HUES64 (cell line): ENCODE measurements at regions not wholly inside any gene's neighbourhood (a gene's known extent, or its start where the extent isn't known, plus 50 kb on each side); places are given as distances from the start of the nearest gene placed in this dataset.

Experiments used
- H3K27ac ChIP-seq: 2 replicates; pipeline ENCODE4 v1.7.0; 2013; ENCODE audit warnings: low read depth, low read length, inconsistent platforms
- H3K27me3 ChIP-seq: 2 replicates; pipeline ENCODE4 v1.6.1; 2013; ENCODE audit warnings: mild to moderate bottlenecking, low read length; ENCODE audit not compliant: insufficient read depth
- H3K36me3 ChIP-seq: 2 replicates; pipeline ENCODE4 v1.6.1; 2013; ENCODE audit warnings: mild to moderate bottlenecking, low read length; ENCODE audit not compliant: insufficient read depth
- H3K4me1 ChIP-seq: 2 replicates; pipeline ENCODE4 v1.6.1; 2013; ENCODE audit warnings: mild to moderate bottlenecking, low read length, moderate library complexity; ENCODE audit not compliant: insufficient read depth
- H3K4me3 ChIP-seq: 2 replicates; pipeline ENCODE4 v1.5.1; 2013; ENCODE audit warnings: mild to moderate bottlenecking, low read length, moderate library complexity
- H3K9ac ChIP-seq: 2 replicates; pipeline ENCODE4 v1.6.1; 2013; ENCODE audit warnings: mild to moderate bottlenecking, low read depth, low read length
- H3K9me3 ChIP-seq: 2 replicates; pipeline ENCODE4 v1.6.1; 2013; ENCODE audit warnings: low read depth, low read length; ENCODE audit not compliant: insufficient read depth
- WGBS: fragments of 150-250, 120-280 bp; methylation state at CpG from one replicate; pipeline ENCODE4 v1.1.7; 2013; ENCODE audit warnings: missing lambda C conversion rate; 5-methylcytosine and 5-hydroxymethylcytosine counted together

DNA sequence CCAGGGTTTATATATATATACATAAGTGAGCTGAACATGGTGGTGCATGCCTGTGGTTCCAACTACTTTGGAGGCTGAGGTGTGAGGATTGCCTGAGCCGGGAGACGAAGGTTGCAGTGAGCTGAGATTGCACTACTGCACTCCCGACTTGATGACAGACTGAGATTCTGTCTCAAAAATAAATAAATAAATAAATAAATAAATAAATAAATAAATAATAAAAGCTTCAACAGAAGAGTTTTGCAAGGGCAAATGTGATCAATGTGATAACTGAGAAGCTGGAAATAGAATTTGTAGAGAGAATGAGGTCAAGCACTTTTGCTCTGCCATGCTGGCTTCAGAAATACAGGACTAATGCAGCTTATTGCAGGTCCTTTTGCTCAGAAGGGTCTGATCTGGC is 855.8 kb upstream of the PRMT6 start:
- Histone ChIP-seq H3K4me1 (peaks cover 8% of the 10 kb centered on the region), H3K4me3 (no peak overlapping the region), H3K27me3 (no peaks in the 10 kb centered on the region), H3K36me3 (no peaks in the 10 kb centered on the region), H3K9ac (no peak overlapping the region), H3K9me3 (no peaks in the 10 kb centered on the region), H3K27ac (no peak overlapping the region)
- WGBS, result 100% methylated on average over 2 of the region's 3 CpGs

DNA sequence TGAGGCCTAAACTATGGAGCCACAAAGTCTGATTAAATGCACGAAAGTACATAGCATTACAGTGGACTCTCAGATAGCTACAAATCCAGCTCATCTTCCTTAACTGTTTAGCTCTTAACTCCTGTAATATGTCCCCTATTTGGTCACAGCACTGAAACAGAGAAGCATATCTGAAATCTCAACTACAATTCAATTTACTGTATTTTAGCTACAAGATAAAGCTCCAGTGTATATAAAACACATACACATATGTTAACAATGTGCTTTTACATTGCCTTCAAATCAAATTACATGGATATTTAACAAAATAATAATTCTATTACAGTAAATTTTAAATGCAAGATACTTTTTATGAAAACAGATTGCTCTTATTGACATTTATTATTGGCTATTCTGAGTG is 849.3 kb upstream of the PRMT6 start:
- peaks cover 3% of the 10 kb centered on the region for H3K4me1 ChIP-seq
- 86% methylated on average over 1 of the region's 1 CpG for WGBS
- no peaks in the 10 kb centered on the region for H3K27me3 ChIP-seq
- no peaks in the 10 kb centered on the region for H3K9me3 ChIP-seq
- H3K9ac ChIP-seq, result no peak overlapping the region
- H3K27ac ChIP-seq, result no peak overlapping the region
- H3K4me3 ChIP-seq, result no peak overlapping the region
- H3K36me3 ChIP-seq, result no peaks in the 10 kb centered on the region

DNA sequence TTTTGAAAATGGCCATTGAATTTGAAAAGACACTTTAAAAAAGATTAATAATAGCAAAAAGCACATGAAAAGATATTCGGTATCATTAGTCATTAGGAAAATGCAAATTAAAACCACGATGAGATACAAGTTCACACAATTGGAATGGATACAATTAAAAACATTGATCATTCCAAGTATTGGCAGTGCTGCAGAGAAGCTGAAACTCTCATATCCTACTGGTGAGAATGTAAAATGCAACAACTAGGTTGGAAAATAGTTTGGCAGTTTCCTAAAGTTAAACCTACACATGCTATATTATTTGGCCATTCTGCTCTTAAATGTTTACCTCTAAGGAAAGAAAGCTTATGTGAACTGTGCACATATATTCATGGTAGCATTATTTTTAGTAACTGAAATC is 838.7 kb upstream of the PRMT6 start:
- Histone ChIP-seq H3K27me3 (no peaks in the 10 kb centered on the region), H3K9me3 (no peaks in the 10 kb centered on the region), H3K36me3 (no peaks in the 10 kb centered on the region), H3K4me1 (no peaks in the 10 kb centered on the region), H3K9ac (no peak overlapping the region), H3K27ac (no peak overlapping the region), H3K4me3 (no peak overlapping the region)
- WGBS, result 75% methylated on average over 2 of the region's 2 CpGs

DNA sequence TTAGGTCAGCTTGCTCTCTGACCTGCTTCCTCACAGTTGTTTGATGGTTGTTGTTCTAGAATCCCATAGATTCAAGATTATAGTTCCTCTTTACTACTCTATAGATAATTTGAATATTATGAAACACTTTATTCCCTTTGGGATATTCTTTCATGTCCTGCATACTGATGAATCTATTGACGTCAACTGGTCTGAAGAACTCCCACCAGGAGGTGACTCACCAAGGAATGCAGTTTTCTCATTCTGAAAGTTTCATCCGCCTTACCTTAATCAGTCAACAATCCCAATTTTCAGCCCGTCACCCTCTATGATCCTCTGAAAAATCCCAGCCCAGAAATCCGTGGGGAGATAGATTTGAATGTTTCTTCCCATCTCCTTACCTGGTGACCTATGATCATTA is 834.1 kb upstream of the PRMT6 start:
- Histone ChIP-seq H3K4me3 (no peak overlapping the region), H3K27ac (no peak overlapping the region), H3K9me3 (no peaks in the 10 kb centered on the region), H3K36me3 (no peaks in the 10 kb centered on the region), H3K4me1 (no peaks in the 10 kb centered on the region), H3K27me3 (no peaks in the 10 kb centered on the region), H3K9ac (no peak overlapping the region)
- WGBS, result 88% methylated on average over 4 of the region's 4 CpGs

DNA sequence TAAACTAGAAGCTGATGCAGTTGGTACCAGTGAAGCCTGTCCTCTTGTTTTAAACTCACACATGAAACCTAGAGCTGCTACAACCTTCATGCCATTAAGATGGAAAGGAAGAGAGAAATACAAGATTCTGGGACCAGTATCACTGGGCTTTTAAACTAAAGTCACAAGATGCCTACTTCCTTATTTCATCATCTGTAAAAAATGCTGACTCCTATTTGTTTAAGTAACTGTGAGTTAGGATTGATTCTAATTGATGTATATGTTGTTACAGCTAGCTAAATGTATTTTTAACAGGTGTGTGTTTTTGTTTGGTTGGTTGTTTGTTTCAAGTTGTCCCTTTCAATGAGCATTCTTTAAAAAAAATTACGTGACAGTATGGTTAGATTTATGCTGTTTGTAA is 833.3 kb upstream of the PRMT6 start:
- no peak overlapping the region for H3K9ac ChIP-seq
- H3K36me3 ChIP-seq, result no peaks in the 10 kb centered on the region
- H3K9me3 ChIP-seq, result no peaks in the 10 kb centered on the region
- H3K27me3 ChIP-seq, result no peaks in the 10 kb centered on the region
- H3K4me1 ChIP-seq, result no peaks in the 10 kb centered on the region
- no CpG with 5 or more reads among the region's 1 CpG for WGBS
- no peak overlapping the region for H3K27ac ChIP-seq
- no peak overlapping the region for H3K4me3 ChIP-seq

DNA sequence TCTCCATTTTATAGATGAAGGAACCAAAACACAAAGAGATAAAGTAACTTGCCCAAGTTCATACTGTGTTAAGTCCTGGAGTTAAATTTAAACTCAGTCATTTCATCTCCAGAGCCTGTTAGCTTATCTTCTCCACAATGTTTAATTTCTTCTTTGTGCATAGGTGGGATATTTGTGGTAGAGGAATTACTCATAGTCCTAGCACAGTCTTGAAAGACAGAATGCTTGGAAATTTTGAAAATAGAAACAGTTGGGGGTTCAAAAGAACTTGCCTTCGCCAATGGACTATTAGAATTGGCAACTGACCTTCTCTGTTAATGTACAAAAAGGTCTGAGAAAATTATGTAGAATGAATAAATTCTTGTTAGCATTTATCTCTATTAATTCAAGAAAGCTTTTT is 832.0 kb upstream of the PRMT6 start:
- Histone ChIP-seq H3K9ac (no peak overlapping the region), H3K36me3 (no peaks in the 10 kb centered on the region), H3K27me3 (no peaks in the 10 kb centered on the region), H3K4me3 (no peak overlapping the region), H3K9me3 (no peaks in the 10 kb centered on the region), H3K4me1 (no peaks in the 10 kb centered on the region), H3K27ac (no peak overlapping the region)
- 97% methylated on average over 1 of the region's 1 CpG for WGBS

DNA sequence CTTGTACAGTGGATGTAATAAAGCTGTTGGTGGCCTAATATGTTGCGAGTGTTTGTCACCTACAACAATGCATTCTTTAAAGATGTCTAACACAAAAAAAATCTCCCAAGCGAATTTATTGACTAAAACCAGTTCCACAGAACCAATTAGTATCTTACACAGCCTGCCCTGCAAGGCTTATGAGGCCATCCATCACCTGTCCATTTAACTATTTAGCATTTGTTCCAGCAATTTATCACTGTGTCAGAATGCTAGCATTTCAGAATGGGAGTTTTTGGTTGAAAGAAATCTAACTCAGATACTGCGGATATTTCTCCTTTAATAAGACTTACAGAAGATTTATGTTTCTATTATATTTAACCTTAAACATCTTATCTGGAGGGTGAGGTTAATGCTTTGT is 831.1 kb upstream of the PRMT6 start:
- Histone ChIP-seq H3K4me1 (no peaks in the 10 kb centered on the region), H3K36me3 (no peaks in the 10 kb centered on the region), H3K4me3 (no peak overlapping the region), H3K9me3 (no peaks in the 10 kb centered on the region), H3K27ac (no peak overlapping the region), H3K27me3 (no peaks in the 10 kb centered on the region), H3K9ac (no peak overlapping the region)
- WGBS, result 92% methylated on average over 2 of the region's 3 CpGs

DNA sequence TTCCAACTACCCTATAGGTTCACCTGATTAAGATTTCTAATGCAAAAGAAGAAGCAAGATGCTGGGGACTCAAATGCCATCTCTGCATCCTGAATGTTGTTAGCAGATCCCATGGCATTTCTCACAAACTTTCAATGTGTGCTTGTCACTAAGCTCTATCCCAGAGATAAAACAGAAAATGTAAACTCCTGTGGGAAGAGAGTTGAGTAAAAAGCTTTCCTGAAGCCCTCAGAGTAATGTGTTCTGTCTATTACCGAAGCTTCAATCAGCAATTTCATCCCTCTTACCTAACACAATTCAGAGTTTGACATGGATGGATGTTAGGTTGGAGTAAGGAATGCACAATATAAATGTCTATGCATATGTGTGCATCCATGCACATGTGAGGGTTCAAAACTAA is 829.9 kb upstream of the PRMT6 start:
- Histone ChIP-seq H3K27me3 (no peaks in the 10 kb centered on the region), H3K9me3 (no peaks in the 10 kb centered on the region)
- WGBS, result no CpG with 5 or more reads among the region's 1 CpG

DNA sequence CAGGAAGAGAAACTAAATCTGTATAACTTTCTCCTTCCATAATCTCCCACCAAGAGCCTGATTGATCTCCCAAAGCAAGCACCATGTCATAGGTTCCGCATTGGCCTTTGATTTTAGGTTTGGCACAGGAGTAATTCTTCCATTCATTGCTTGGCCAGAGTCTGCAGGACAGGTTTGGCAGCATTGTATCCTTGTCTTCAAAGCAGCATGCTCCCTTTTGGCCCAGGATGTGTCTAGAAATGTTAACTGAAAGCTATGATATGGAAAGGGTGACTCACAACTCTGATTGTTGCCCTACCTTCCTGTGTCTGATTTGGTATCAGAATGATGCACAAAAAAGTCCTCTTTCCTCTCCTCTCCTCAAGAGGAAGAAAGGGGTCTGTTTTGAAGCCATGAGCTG is 824.3 kb upstream of the PRMT6 start:
- 95% methylated on average over 1 of the region's 1 CpG for WGBS

More for the DNA sequence above, 829.9 kb upstream of the PRMT6 start:
- H3K27ac ChIP-seq, result no peak overlapping the region
- no peaks in the 10 kb centered on the region for H3K36me3 ChIP-seq
- H3K4me3 ChIP-seq, result no peak overlapping the region
- H3K9ac ChIP-seq, result no peak overlapping the region
- H3K4me1 ChIP-seq, result no peaks in the 10 kb centered on the region

DNA sequence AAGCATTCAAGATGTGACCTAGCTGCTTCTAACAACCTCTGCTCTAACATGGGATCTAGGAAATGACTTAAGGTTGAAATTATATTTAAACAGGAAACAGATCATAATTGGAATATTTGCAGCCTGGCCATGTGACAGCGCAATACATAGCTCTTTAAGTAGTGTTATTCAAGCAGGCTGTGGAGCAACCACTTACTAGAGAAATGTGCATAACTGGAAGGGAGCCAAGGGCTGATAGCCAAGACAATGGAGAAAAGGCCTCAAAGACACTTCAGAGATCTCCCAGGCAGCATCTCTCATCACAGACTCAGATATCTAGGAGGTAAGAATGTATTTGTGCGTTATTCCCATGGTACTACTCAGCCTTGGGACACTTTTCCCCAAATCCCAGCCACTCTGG is 823.0 kb upstream of the PRMT6 start:
- H3K27ac ChIP-seq, result no peak overlapping the region
- no peaks in the 10 kb centered on the region for H3K4me1 ChIP-seq
- no peaks in the 10 kb centered on the region for H3K27me3 ChIP-seq
- 92% methylated on average over 2 of the region's 2 CpGs for WGBS
- no peaks in the 10 kb centered on the region for H3K9me3 ChIP-seq
- H3K4me3 ChIP-seq, result no peak overlapping the region
- H3K9ac ChIP-seq, result no peak overlapping the region
- H3K36me3 ChIP-seq, result no peaks in the 10 kb centered on the region

More for the DNA sequence above, 824.3 kb upstream of the PRMT6 start:
- Histone ChIP-seq H3K27ac (no peak overlapping the region), H3K9ac (no peak overlapping the region), H3K9me3 (no peaks in the 10 kb centered on the region), H3K36me3 (no peaks in the 10 kb centered on the region), H3K4me1 (no peaks in the 10 kb centered on the region), H3K27me3 (no peaks in the 10 kb centered on the region), H3K4me3 (no peak overlapping the region)

DNA sequence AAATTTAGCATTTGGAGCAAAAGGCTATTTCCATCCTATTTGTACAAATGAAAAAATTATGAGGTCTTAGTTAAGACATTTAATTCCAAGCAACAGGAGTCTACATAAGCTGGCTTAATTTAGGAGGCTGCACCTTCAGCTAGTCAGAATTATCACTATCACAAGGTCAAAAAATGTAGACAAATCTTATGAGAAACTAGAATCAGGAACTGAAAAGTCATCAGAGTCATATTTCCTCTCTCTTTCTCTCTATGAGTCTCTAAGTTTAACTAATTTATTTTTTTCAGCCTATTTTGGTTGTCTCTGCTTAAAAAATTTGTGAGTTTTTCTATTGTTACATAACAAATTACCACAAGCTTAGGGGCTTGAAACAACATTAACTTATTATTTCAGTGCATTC is 807.1 kb upstream of the PRMT6 start:
- no peaks in the 10 kb centered on the region for H3K4me1 ChIP-seq
- H3K9me3 ChIP-seq, result no peaks in the 10 kb centered on the region
- H3K4me3 ChIP-seq, result no peak overlapping the region
- no peak overlapping the region for H3K27ac ChIP-seq
- H3K27me3 ChIP-seq, result no peaks in the 10 kb centered on the region
- H3K9ac ChIP-seq, result no peak overlapping the region
- H3K36me3 ChIP-seq, result no peaks in the 10 kb centered on the region

DNA sequence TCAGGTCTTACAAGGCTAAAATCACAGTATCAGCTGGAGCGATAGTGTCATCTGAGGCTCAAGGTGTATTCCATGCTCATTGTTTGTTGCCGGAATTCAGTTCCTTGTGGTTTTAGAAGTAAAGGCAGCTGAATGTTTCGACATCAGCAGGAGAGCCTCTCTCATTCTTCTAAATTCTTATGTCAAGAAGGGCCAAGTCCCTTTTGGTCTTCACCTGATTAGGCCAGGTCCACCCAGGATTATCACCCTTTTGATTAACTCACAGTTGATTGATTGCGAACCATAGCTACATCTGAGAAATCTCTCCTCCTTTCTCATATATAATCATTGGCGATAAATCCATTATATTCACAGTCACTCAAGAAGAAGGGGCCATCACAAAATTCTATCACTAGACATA is 806.7 kb upstream of the PRMT6 start:
- Histone ChIP-seq H3K4me3 (no peak overlapping the region), H3K4me1 (no peaks in the 10 kb centered on the region), H3K9ac (no peak overlapping the region), H3K9me3 (no peaks in the 10 kb centered on the region), H3K27me3 (no peaks in the 10 kb centered on the region), H3K27ac (no peak overlapping the region), H3K36me3 (no peaks in the 10 kb centered on the region)
- WGBS, result 86% methylated on average over 5 of the region's 5 CpGs
